Ectodermal cell (in vitro differentiated cells): ENCODE measurements at regions not wholly inside any gene's neighbourhood (a gene's known extent, or its start where the extent isn't known, plus 50 kb on each side); places are given as distances from the start of the nearest gene placed in this dataset.

Experiments
- H3K27ac ChIP-seq: 2 replicates; pipeline ENCODE4 v1.7.0; 2013; ENCODE audit warnings: mild to moderate bottlenecking, low read depth, low read length; ENCODE audit not compliant: insufficient read depth, poor library complexity, severe bottlenecking
- H3K27me3 ChIP-seq: 2 replicates; pipeline ENCODE4 v1.7.0; 2013; ENCODE audit warnings: mild to moderate bottlenecking, low read length; ENCODE audit not compliant: insufficient read depth, control insufficient read depth, poor library complexity, severe bottlenecking
- H3K36me3 ChIP-seq: one replicate; pipeline ENCODE4 v1.7.0; 2013; ENCODE audit warnings: low read length; ENCODE audit not compliant: control insufficient read depth, insufficient read depth
- H3K4me1 ChIP-seq: one replicate; pipeline ENCODE4 v1.7.0; 2013; ENCODE audit warnings: low read length; ENCODE audit not compliant: control insufficient read depth, insufficient read depth
- H3K4me3 ChIP-seq: 2 replicates; pipeline ENCODE4 v1.7.0; 2013; ENCODE audit warnings: low read depth, low read length, control low read depth; ENCODE audit not compliant: insufficient read depth
- H3K9me3 ChIP-seq: 2 replicates; pipeline ENCODE4 v1.7.0; 2013; ENCODE audit warnings: mild to moderate bottlenecking, low read length, moderate library complexity; ENCODE audit not compliant: control insufficient read depth
- WGBS, 2 experiments: methylation state at CpG; one replicate each; pipeline ENCODE4 v1.1.7; 2013; ENCODE audit warnings: missing lambda C conversion rate in 2 of 2; 5-methylcytosine and 5-hydroxymethylcytosine counted together

GRCh38 chr11:116124922-116125714 is 620.9 kb upstream of the CADM1 start:
- H3K4me3 ChIP-seq, result no peak overlapping the region
- WGBS, 2 experiments, result 93 to 94% methylated on average over 9 of the region's 9 CpGs

GRCh38 chr11:116123739-116124138 is 619.5 kb upstream of the CADM1 start:
- Histone ChIP-seq H3K27ac (no peak overlapping the region), H3K9me3 (no peaks in the 10 kb centered on the region), H3K36me3 (no peaks in the 10 kb centered on the region), H3K4me1 (no peaks in the 10 kb centered on the region), H3K4me3 (no peak overlapping the region), H3K27me3 (no peaks in the 10 kb centered on the region)
- WGBS, 2 experiments, result 92 to 93% methylated on average over 5 of the region's 5 CpGs

More at GRCh38 chr11:116124922-116125714, 620.9 kb upstream of the CADM1 start:
- Histone ChIP-seq H3K36me3 (no peaks in the 10 kb centered on the region), H3K9me3 (no peaks in the 10 kb centered on the region), H3K27me3 (no peaks in the 10 kb centered on the region), H3K4me1 (no peaks in the 10 kb centered on the region), H3K27ac (no peak overlapping the region)

DNA sequence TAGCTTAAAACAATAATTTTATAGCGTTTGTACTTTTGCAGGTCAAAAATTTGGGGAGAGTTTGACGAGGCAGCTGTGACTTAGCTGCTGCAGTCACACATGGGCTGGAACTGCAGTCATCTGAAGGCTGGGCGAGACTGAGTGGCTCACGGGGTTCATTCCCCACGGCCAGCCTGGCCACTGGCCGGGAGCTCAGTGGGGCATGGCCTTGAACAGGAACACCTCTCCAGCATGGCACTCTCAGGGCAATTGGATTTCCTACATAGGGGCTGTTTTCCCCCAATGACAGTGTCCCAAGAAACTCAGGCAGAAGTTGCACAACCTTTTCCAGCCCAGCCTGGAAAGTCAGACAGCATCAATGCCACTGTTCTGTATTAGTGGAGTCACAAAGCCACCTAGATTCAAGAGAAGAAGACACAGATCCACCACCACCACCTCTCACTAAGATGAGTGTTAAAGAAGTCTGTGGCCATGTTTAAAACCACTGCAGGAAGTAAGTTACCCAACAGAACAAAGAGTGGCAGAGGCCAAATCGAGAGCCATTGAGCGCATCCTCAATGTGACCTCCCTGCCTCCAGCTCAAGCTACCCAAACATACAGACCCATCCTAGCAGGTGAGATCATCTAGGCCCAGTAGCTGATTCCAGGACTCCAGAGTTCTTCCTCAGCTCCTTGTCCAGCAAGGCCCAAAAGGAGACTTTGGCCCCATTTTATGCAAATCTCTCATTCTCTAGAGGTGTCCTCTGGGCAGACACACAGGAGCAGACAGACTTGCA is 618.7 kb upstream of the CADM1 start:
- H3K27ac ChIP-seq, result no peak overlapping the region
- H3K4me1 ChIP-seq, result no peaks in the 10 kb centered on the region
- no peaks in the 10 kb centered on the region for H3K36me3 ChIP-seq
- H3K27me3 ChIP-seq, result no peaks in the 10 kb centered on the region
- H3K4me3 ChIP-seq, result no peak overlapping the region
- 93% methylated on average over 8 of the region's 8 CpGs for WGBS, 2 experiments
- H3K9me3 ChIP-seq, result no peaks in the 10 kb centered on the region

DNA sequence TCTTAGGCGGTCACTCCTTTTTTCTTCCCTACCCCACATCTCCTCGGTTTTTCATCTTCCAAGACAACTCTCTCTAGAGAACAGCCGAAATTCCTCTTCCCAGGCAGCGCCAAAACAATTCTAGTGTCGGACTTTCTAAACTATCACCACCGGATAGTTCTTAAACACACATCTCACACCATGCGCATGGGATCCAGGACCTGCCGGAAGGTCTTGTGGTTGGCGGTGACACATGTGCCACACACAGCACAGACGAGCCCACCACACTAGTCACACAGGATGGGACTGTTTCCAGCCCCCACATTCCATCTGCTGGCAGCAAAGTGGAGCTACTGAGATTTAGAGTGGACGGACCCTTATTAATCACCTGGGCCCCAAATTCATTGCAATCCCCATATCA is 614.9 kb upstream of the CADM1 start:
- H3K27ac ChIP-seq, result no peak overlapping the region
- no peak overlapping the region for H3K4me3 ChIP-seq
- no peaks in the 10 kb centered on the region for H3K27me3 ChIP-seq
- H3K4me1 ChIP-seq, result no peaks in the 10 kb centered on the region
- H3K36me3 ChIP-seq, result no peaks in the 10 kb centered on the region
- no peaks in the 10 kb centered on the region for H3K9me3 ChIP-seq
- 93 to 96% methylated on average over 11 of the region's 11 CpGs for WGBS, 2 experiments

DNA sequence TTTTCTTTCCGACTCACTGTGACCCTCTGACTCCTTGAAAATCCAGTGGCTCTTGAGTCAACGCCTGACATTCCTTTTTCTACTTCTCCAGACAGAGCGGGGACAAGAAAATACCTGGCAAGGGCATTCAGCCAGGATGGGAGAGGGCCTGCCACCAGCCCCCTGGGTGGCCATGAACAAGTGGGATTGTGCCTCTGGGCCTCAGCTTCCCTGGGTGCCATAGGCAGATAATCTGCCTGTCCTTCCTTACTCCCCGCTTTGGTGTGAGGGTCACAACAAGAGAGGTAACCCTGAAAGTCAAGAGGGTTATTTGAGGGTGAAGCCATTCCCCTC is 613.9 kb upstream of the CADM1 start:
- Histone ChIP-seq H3K4me1 (no peaks in the 10 kb centered on the region), H3K9me3 (no peaks in the 10 kb centered on the region), H3K36me3 (no peaks in the 10 kb centered on the region), H3K27me3 (no peaks in the 10 kb centered on the region), H3K4me3 (no peak overlapping the region), H3K27ac (no peak overlapping the region)
- 90 to 96% methylated on average over 4 of the region's 4 CpGs for WGBS, 2 experiments

- Histone ChIP-seq H3K27me3 (no peaks in the 10 kb centered on the region), H3K4me3 (no peak overlapping the region), H3K9me3 (no peaks in the 10 kb centered on the region), H3K36me3 (no peaks in the 10 kb centered on the region), H3K4me1 (no peaks in the 10 kb centered on the region), H3K27ac (no peak overlapping the region)
- 95 to 96% methylated on average over 11 to 12 of the region's 12 CpGs for WGBS, 2 experiments
Observed at GRCh38 chr11:116117331-116118137, 613.3 kb upstream of the CADM1 start.

DNA sequence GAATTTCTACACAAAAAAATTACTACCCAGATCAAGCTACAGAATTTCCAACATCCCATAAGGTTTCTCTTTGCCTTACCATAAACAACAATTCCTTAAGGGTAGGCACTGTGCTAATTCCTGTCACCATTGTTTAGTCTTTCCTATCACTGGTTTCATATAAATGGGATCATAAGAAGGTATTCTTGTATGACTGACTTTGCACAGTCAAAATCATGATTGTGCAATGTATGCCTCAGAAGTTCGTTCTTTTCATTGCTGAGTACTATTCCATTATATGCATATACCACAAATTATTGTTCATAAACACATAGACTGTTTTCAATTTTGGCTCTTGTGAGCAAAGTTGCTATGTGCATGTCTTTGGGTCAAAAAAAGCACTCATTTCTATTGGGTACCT is 611.6 kb upstream of the CADM1 start:
- H3K27ac ChIP-seq, result no peak overlapping the region
- H3K36me3 ChIP-seq, result no peaks in the 10 kb centered on the region
- no peaks in the 10 kb centered on the region for H3K9me3 ChIP-seq
- peaks cover 7% of the 10 kb centered on the region for H3K4me1 ChIP-seq
- H3K4me3 ChIP-seq, result no peak overlapping the region
- WGBS, 2 experiments, result 90% methylated on average over 1 of the region's 1 CpG; no CpG with 5 or more reads in 1 of the 2 experiments
- no peaks in the 10 kb centered on the region for H3K27me3 ChIP-seq

GRCh38 chr11:116114198-116114651 is 610.0 kb upstream of the CADM1 start:
- no peaks in the 10 kb centered on the region for H3K9me3 ChIP-seq
- H3K27me3 ChIP-seq, result no peaks in the 10 kb centered on the region
- H3K27ac ChIP-seq, result no peak overlapping the region
- 74 to 75% methylated on average over 8 of the region's 8 CpGs for WGBS, 2 experiments
- peaks cover 7% of the 10 kb centered on the region for H3K4me1 ChIP-seq
- H3K36me3 ChIP-seq, result no peaks in the 10 kb centered on the region
- no peak overlapping the region for H3K4me3 ChIP-seq

DNA sequence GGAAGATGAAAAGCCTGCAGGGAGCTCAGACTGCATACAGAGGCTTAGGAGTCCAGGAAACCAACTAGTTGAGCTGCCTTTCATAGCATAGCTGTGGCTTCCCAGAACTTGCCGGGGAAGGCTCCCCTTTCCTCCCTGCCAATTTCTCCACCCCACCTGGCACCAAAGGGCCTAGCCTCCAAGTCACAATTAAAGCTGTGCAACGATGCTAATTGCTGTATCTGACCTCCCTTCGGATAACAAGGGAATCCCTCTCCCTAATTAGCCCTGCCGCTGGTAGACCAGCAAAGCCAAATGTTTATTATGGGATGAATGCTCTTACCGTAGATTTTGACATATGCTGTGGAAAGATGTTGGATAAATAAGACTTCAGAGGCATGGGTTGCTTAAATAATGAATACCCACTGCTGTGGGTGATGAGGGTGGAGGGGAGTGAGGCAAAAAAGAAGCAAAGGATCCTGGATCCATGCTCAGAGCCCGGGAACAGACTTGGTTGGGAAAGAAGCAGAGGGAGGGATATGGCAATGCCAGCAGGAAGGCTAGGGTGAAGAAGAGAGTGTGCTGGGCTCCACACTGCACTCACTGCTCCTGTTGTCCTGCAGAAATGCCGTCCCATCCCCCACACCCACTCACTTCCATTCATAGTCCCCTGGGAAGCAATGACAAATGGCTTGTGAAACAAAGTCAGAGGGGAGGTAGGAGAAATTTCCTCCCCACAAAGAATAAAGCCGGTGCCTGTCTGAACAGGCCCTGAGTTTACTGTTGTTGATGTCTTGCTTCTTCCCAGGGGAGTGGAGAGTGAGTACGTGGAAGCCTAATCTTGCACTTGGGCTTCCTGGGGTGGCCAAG is 608.1 kb upstream of the CADM1 start:
- H3K4me1 ChIP-seq, result peaks cover 7% of the 10 kb centered on the region
- peak overlapping the region; percentile 16 for H3K27ac ChIP-seq
- 63 to 68% methylated on average over 9 of the region's 9 CpGs for WGBS, 2 experiments
- no peaks in the 10 kb centered on the region for H3K9me3 ChIP-seq
- no peaks in the 10 kb centered on the region for H3K36me3 ChIP-seq
- no peak overlapping the region for H3K4me3 ChIP-seq
- peaks cover 8% of the 10 kb centered on the region for H3K27me3 ChIP-seq
